Nephron progenitor cell (in vitro differentiated cells): ENCODE measurements at regions not wholly inside any gene's neighbourhood (a gene's known extent, or its start where the extent isn't known, plus 50 kb on each side); places are given as distances from the start of the nearest gene placed in this dataset.
A peak's percentile ranks its signal among the peaks of the same experiment; 100 is the strongest.

Source experiments
- DNase-seq: peaks from one replicate; pipeline ENCODE4 v3.0.0; 2021
- H3K27ac Mint-ChIP-seq: 2 replicates; pipeline ENCODE4 v1.8.0; 2021; ENCODE audit warnings: mild to moderate bottlenecking, moderate library complexity, mixed read lengths
- H3K27me3 Mint-ChIP-seq: 2 replicates; pipeline ENCODE4 v1.8.0; 2021; ENCODE audit warnings: mild to moderate bottlenecking, low read depth, mixed read lengths; ENCODE audit not compliant: poor library complexity
- H3K36me3 Mint-ChIP-seq: 2 replicates; pipeline ENCODE4 v1.8.0; 2021; ENCODE audit warnings: low read depth, mixed read lengths
- H3K4me1 Mint-ChIP-seq: 2 replicates; pipeline ENCODE4 v1.8.0; 2021; ENCODE audit warnings: mixed read lengths
- H3K4me3 Mint-ChIP-seq: 2 replicates; pipeline ENCODE4 v1.8.0; 2021; ENCODE audit warnings: mild to moderate bottlenecking, moderate library complexity, mixed read lengths
- H3K9me3 Mint-ChIP-seq: 2 replicates; pipeline ENCODE4 v1.8.0; 2021; ENCODE audit warnings: mild to moderate bottlenecking, moderate library complexity, mixed read lengths
- TF ChIP-seq, protein P1 (sequence below): fragments of 200-600 bp; sonication (generic); IDR thresholded peaks from 2 replicates; pipeline ENCODE4 v1.5.0; 2021; ENCODE audit warnings: antibody characterized with exemption

DNA sequence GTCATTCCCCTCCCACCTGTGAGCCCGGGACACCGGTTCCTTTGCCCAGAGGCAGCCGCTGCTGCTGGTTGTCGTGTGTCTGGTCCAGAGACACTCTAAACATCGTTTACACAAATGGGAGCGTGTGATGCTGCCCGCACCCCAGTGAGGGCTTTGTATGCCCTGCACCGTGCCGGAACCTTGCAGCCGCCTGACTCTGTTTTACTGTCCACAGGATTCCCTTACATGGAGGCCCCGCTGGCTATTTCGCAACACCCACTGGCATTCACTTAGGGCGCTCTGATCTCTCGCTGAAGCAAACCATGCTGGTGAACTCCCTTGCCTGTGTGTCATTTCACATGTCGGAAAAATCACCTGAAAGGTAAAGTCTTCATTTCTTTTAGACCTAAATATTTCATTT lies 100.8 kb upstream of the SLC6A6 start:
- no peak for DNase-seq
- peaks cover 55% of the 10 kb centered on the region for H3K4me1 Mint-ChIP-seq
- H3K4me3 Mint-ChIP-seq = no peak overlapping the region
- H3K36me3 Mint-ChIP-seq = no peaks in the 10 kb centered on the region
- peaks cover 6% of the 10 kb centered on the region for H3K27me3 Mint-ChIP-seq
- TF ChIP-seq, protein P1, sequence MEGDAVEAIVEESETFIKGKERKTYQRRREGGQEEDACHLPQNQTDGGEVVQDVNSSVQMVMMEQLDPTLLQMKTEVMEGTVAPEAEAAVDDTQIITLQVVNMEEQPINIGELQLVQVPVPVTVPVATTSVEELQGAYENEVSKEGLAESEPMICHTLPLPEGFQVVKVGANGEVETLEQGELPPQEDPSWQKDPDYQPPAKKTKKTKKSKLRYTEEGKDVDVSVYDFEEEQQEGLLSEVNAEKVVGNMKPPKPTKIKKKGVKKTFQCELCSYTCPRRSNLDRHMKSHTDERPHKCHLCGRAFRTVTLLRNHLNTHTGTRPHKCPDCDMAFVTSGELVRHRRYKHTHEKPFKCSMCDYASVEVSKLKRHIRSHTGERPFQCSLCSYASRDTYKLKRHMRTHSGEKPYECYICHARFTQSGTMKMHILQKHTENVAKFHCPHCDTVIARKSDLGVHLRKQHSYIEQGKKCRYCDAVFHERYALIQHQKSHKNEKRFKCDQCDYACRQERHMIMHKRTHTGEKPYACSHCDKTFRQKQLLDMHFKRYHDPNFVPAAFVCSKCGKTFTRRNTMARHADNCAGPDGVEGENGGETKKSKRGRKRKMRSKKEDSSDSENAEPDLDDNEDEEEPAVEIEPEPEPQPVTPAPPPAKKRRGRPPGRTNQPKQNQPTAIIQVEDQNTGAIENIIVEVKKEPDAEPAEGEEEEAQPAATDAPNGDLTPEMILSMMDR = no peak
- no peak overlapping the region for H3K27ac Mint-ChIP-seq
- no peaks in the 10 kb centered on the region for H3K9me3 Mint-ChIP-seq

DNA sequence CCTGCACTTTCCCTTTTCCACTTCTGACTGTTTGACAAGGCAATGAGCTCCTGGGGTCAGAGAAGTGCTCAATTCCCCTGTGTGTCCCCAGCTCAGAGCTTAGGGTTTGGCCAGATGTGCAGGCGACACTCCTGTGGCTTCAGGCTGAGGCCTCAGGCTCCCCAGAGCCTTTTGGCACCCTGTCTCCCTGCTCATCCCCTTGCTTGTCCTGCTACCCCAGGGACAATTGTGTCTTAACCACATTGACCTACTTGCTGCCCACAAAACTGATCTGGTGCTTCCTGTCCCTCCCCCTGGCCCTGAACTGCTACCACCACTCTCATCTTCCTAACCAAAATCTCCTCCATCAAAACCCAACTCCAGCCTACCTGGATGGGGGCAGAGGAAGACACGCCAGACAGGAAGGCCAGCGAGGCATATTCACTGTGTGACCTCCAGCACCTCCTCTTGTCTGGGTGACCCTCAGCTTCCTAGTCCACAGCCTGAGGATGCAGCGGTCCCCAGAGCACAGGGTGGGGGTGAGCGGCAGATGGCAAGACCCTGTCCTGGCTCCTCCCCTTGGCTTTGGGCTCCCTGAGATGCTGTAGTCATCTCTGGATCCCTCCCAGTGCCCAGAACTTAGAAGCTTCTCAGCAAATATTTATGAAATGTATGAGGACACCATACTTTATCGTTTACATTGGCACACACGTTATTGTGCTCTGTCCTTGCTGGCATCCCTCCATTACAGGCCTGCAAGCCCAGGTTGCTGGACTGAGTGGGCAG lies 98.9 kb upstream of the SLC6A6 start:
- TF ChIP-seq, protein P1 = no peak
- H3K36me3 Mint-ChIP-seq = no peaks in the 10 kb centered on the region
- peaks cover 8% of the 10 kb centered on the region for H3K27me3 Mint-ChIP-seq
- no peaks in the 10 kb centered on the region for H3K9me3 Mint-ChIP-seq
- DNase-seq = no peak
- H3K4me3 Mint-ChIP-seq = no peak overlapping the region
- peak overlapping the region; percentile 19 for H3K27ac Mint-ChIP-seq
- peaks cover 58% of the 10 kb centered on the region for H3K4me1 Mint-ChIP-seq

DNA sequence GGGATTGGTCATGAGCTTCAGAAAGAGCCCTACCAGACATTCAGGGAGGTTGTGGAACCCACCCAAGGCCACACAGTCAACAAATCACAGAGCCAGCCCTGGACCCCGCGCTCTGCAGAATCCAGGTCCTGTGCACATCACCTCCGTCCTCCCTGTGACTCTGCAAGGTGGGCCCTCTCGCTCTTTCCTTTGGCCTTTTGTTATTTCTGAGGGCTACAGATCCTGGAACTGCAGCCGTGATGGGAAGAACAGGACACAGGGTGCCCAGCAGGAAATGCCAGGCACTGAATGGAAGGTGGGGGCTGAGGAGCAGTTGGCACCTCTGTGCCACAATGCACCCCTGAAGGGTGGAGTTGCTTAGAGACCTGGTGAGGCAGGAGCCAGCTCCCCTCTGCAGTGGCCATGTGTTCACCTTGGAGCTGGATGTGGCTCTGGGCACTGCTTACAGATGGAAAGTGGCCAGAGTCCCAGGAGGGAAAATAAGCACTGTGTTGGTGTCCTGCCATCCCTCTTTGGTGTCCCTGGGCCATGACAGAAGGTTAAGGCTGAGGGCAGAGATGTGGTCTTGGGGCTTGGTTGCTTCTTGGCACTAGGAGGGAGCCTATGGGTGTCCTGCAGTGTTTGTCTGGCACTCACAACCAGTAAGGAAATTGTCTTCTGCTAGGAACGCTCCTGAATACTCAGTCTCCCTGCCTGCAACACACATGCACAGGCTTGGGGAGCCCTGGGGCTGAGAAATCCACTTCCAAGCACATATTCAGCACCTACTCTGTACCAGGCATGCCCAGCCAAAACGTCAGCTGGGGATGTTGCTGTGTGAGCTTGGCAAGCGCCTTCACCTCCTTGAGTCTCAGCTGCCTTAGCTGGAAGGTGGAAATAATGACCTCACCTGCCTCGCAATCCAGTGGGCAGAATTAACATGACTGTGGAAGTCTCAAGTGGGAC lies 98.0 kb upstream of the SLC6A6 start:
- peaks cover 5% of the 10 kb centered on the region for H3K9me3 Mint-ChIP-seq
- no peak overlapping the region for H3K27ac Mint-ChIP-seq
- H3K27me3 Mint-ChIP-seq = peaks cover 8% of the 10 kb centered on the region
- H3K4me1 Mint-ChIP-seq = peaks cover 58% of the 10 kb centered on the region
- H3K4me3 Mint-ChIP-seq = no peak overlapping the region
- no peaks in the 10 kb centered on the region for H3K36me3 Mint-ChIP-seq
- no peak for DNase-seq
- TF ChIP-seq, protein P1 = no peak

DNA sequence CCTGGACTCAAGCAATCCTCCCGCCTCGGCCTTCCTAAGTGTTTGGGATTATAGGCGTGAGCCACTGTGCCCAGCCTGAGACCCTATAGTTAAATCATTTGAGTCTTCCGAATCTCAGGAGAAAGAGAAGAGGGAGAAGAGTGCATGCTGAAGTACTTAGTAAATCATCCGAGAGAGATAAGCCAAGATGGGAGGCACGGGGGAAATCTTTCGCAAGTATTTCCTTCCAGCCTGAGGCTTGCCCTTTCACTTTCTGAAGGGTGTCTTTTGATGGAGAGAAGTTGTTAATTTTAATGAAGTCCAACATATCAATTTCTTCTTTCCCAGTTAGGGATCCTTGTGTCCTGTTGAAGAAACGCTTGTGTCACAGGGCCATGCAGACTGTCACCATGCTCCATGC lies 97.1 kb upstream of the SLC6A6 start:
- Mint-ChIP-seq H3K9me3 (peaks cover 12% of the 10 kb centered on the region), H3K27me3 (peaks cover 12% of the 10 kb centered on the region), H3K4me1 (peaks cover 58% of the 10 kb centered on the region), H3K27ac (no peak overlapping the region), H3K36me3 (no peaks in the 10 kb centered on the region), H3K4me3 (no peak overlapping the region)
- DNase-seq = no peak
- TF ChIP-seq, protein P1 = no peak

DNA sequence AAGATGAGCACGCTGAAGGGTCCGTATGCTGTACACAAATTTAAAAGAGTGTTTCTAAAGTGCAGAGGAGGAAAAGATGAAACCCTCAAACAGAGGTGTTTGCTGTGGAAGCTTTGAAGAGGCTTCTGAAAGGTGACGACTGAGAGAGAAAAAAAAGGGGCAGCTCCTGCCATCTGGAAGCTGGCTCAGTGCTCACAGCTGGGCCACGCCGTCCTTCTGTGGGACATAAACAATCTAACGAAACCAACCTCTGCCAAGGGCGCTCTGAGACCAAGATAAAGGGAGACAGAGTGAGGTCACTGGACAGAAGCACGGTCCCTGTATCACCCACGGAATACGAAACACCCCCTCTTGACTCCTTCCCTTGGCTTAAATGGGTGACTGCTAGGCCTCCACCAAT lies 96.3 kb upstream of the SLC6A6 start:
- Mint-ChIP-seq H3K36me3 (no peaks in the 10 kb centered on the region), H3K9me3 (peaks cover 12% of the 10 kb centered on the region), H3K4me3 (no peak overlapping the region), H3K27ac (peak overlapping the region; percentile 71), H3K27me3 (peaks cover 15% of the 10 kb centered on the region), H3K4me1 (peaks cover 54% of the 10 kb centered on the region)
- no peak for DNase-seq
- TF ChIP-seq, protein P1 = no peak
